Type B pancreatic cell (in vitro differentiated cells): ENCODE measurements at regions not wholly inside any gene's neighbourhood (a gene's known extent, or its start where the extent isn't known, plus 50 kb on each side); places are given as distances from the start of the nearest gene placed in this dataset.
"Not testable (repeated sequence)": the region's sequence is repeated elsewhere in the genome, so short reads cannot be mapped to it uniquely, and the experiment has no call there.

Experiments
- DNase-seq: peaks from one replicate; pipeline ENCODE4 v3.0.0; 2021; ENCODE audit warnings: mixed read lengths; ENCODE audit not compliant: unreplicated experiment; ENCODE audit errors: extremely low spot score
- H3K27ac Mint-ChIP-seq: 2 replicates; pipeline ENCODE4 v1.8.0; 2021; ENCODE audit warnings: mild to moderate bottlenecking, mixed read lengths
- H3K27me3 Mint-ChIP-seq: 2 replicates; pipeline ENCODE4 v1.8.0; 2021; ENCODE audit warnings: mixed read lengths
- H3K36me3 Mint-ChIP-seq: 2 replicates; pipeline ENCODE4 v1.8.0; 2021; ENCODE audit warnings: mixed read lengths
- H3K4me1 Mint-ChIP-seq: one replicate; pipeline ENCODE4 v1.8.0; 2021; ENCODE audit warnings: mixed read lengths; ENCODE audit not compliant: unreplicated experiment
- H3K4me3 Mint-ChIP-seq: 2 replicates; pipeline ENCODE4 v1.8.0; 2021; ENCODE audit warnings: mild to moderate bottlenecking, mixed read lengths
- H3K9me3 Mint-ChIP-seq: 2 replicates; pipeline ENCODE4 v1.8.0; 2021; ENCODE audit warnings: mixed read lengths
- CTCF ChIP-seq: fragments of 200-600 bp; sonication (generic); conservative IDR thresholded peaks from 2 replicates; pipeline ENCODE4 v1.5.0; 2021; ENCODE audit warnings: antibody characterized with exemption, mild to moderate bottlenecking

- TF ChIP-seq CTCF: no peak
- Mint-ChIP-seq H3K27ac (no peak overlapping the region), H3K27me3 (peaks cover 8% of the 10 kb centered on the region), H3K4me1 (no peaks in the 10 kb centered on the region), H3K36me3 (no peaks in the 10 kb centered on the region), H3K4me3 (no peak overlapping the region), H3K9me3 (no peaks in the 10 kb centered on the region)
- no peak for DNase-seq
Observed at GRCh38 chr7:94154182-94154581, 150.0 kb upstream of the BET1 start.

GRCh38 chr7:94154858-94155257 is 150.7 kb upstream of the BET1 start:
- no peak overlapping the region for H3K4me3 Mint-ChIP-seq
- no peak for TF ChIP-seq CTCF
- no peaks in the 10 kb centered on the region for H3K36me3 Mint-ChIP-seq
- no peak for DNase-seq
- no peaks in the 10 kb centered on the region for H3K4me1 Mint-ChIP-seq
- peaks cover 4% of the 10 kb centered on the region for H3K27me3 Mint-ChIP-seq
- no peaks in the 10 kb centered on the region for H3K9me3 Mint-ChIP-seq
- H3K27ac Mint-ChIP-seq: no peak overlapping the region

GRCh38 chr7:94157659-94158306 is 153.6 kb upstream of the BET1 start:
- H3K9me3 Mint-ChIP-seq, H3K4me1 Mint-ChIP-seq, H3K27ac Mint-ChIP-seq, H3K27me3 Mint-ChIP-seq, H3K36me3 Mint-ChIP-seq, DNase-seq, H3K4me3 Mint-ChIP-seq: not testable (repeated sequence)

GRCh38 chr7:94160719-94161435 is 156.7 kb upstream of the BET1 start:
- H3K9me3 Mint-ChIP-seq: peaks cover 1% of the 10 kb centered on the region
- no peak for TF ChIP-seq CTCF
- no peak for DNase-seq
- H3K4me1 Mint-ChIP-seq: no peaks in the 10 kb centered on the region
- no peak overlapping the region for H3K4me3 Mint-ChIP-seq
- no peaks in the 10 kb centered on the region for H3K36me3 Mint-ChIP-seq
- no peak overlapping the region for H3K27ac Mint-ChIP-seq
- no peaks in the 10 kb centered on the region for H3K27me3 Mint-ChIP-seq

GRCh38 chr7:94161476-94161875 is 157.3 kb upstream of the BET1 start:
- Mint-ChIP-seq H3K36me3 (no peaks in the 10 kb centered on the region), H3K4me3 (no peak overlapping the region), H3K4me1 (no peaks in the 10 kb centered on the region), H3K27ac (no peak overlapping the region), H3K27me3 (no peaks in the 10 kb centered on the region), H3K9me3 (peaks cover 6% of the 10 kb centered on the region)
- DNase-seq: no peak
- TF ChIP-seq CTCF: no peak

GRCh38 chr7:94169682-94170081 is 165.5 kb upstream of the BET1 start:
- no peak for DNase-seq
- TF ChIP-seq CTCF: no peak
- H3K9me3 Mint-ChIP-seq: peaks cover 6% of the 10 kb centered on the region
- no peak overlapping the region for H3K4me3 Mint-ChIP-seq
- H3K27ac Mint-ChIP-seq: no peak overlapping the region
- H3K27me3 Mint-ChIP-seq: peaks cover 3% of the 10 kb centered on the region
- H3K36me3 Mint-ChIP-seq: no peaks in the 10 kb centered on the region
- peaks cover 19% of the 10 kb centered on the region for H3K4me1 Mint-ChIP-seq
